ENCODE measurements at regions not wholly inside any gene's neighbourhood (a gene's known extent, or its start where the extent isn't known, plus 50 kb on each side); places are given as distances from the start of the nearest gene placed in this dataset.

GRCh38 chrX:78213331-78213730, 73.9 kb upstream of the TAF9B start:
- no peak for DNase-seq (ENCODE audit: low spot score)

- DNase-seq (ENCODE audit: low spot score), result peak; percentile 12
Measured at GRCh38 chrX:78199851-78200250, 60.4 kb upstream of the TAF9B start.
